HCT116 (cell line): ENCODE measurements at regions not wholly inside any gene's neighbourhood (a gene's known extent, or its start where the extent isn't known, plus 50 kb on each side); places are given as distances from the start of the nearest gene placed in this dataset.

ENCODE experiments used
- ATAC-seq: fragments of 200-7000 bp; cut with Tn5 transposase; 2 replicates; pipeline ENCODE4 v1.9.1; 2020; ENCODE audit warnings: mild to moderate bottlenecking, moderate library complexity
- BruUV-seq: library from RNA; stranded (reverse); fragments of 400-500 nt; replicated peaks from 2 replicates; lab custom pipeline; 2021; lab: Mats Ljungman, UMichigan
- CTCF ChIA-PET: fragments of 300-600 bp; sonication (Branson Sonifier 250); formaldehyde crosslinking; loops from one replicate; lab custom pipeline; 2021; ENCODE audit warnings: antibody characterized with exemption; lab: Charles Lee
- POLR2A ChIA-PET: fragments of 300-600, 350-600 bp; sonication (Branson Sonifier 250); formaldehyde crosslinking; loops from one replicate; lab custom pipeline; 2021; ENCODE audit warnings: antibody characterized with exemption; lab: Charles Lee
- RAD21 ChIA-PET, 2 experiments: fragments of 300-600 bp; sonication (Branson Sonifier 250); formaldehyde crosslinking; loops; one replicate each; lab custom pipeline; 2023; ENCODE audit warnings: low total read pairs in 2 of 2; ENCODE audit not compliant: uncharacterized antibody in 2 of 2, unreplicated experiment in 2 of 2, low non-redundant PET in 1 of 2; lab: Charles Lee
- DNase-seq: peaks from one replicate; pipeline ENCODE4 v3.0.0-alpha.2; 2010; ENCODE audit warnings: low read depth, low spot score
- H2AFZ ChIP-seq: fragments of 200-600 bp; shearing (Covaris generic), sonication (generic); 2 replicates; pipeline ENCODE4 v1.6.1; 2017; ENCODE audit warnings: low read depth, mixed run types, mixed read lengths, antibody characterized with exemption, low read length; ENCODE audit not compliant: poor library complexity, severe bottlenecking
- H3K27ac ChIP-seq: 2 replicates; pipeline ENCODE4 v1.5.1; 2012; ENCODE audit warnings: low read depth, low read length
- H3K27me3 ChIP-seq: fragments of 200-600 bp; sonication (generic); 2 replicates; pipeline ENCODE4 v1.6.1; 2016; ENCODE audit warnings: mixed run types, low read length, mixed read lengths; ENCODE audit not compliant: insufficient read depth
- H3K36me3 ChIP-seq, 2 experiments: fragments of 200-500 bp in 1 of 2; fragments of 200-600 bp in 1 of 2; sonication (Bioruptor generic) in 1 of 2; sonication (generic) in 1 of 2; 2 replicates each; pipeline versions ENCODE4 v1.5.1 to v1.6.1; 2014 to 2016; ENCODE audit warnings: low read length in 2 of 2, inconsistent platforms in 1 of 2, mixed read lengths in 1 of 2, mixed run types in 1 of 2; ENCODE audit not compliant: insufficient read depth in 2 of 2, control insufficient read depth in 1 of 2
- H3K4me1 ChIP-seq, 2 experiments: fragments of 200-600 bp in 1 of 2; sonication (generic) in 1 of 2; 2 replicates each; pipeline versions ENCODE4 v1.5.1 to v1.6.1; 2012 to 2017; ENCODE audit warnings: low read length in 2 of 2, inconsistent platforms in 1 of 2, mild to moderate bottlenecking in 1 of 2, mixed read lengths in 1 of 2, mixed run types in 1 of 2, moderate library complexity in 1 of 2; ENCODE audit not compliant: insufficient read depth in 2 of 2, control insufficient read depth in 1 of 2
- H3K4me2 ChIP-seq: fragments of 200-600 bp; sonication (generic); 2 replicates; pipeline ENCODE4 v1.6.1; 2017; ENCODE audit warnings: mixed run types, low read length, mixed read lengths
- H3K4me3 ChIP-seq, 2 experiments: fragments of 200-600 bp in 1 of 2; sonication (generic) in 1 of 2; replicated peaks in 1 of 2; 2 replicates each; pipeline ENCODE4 v1.5.1; 2011 to 2016; ENCODE audit warnings: low read length in 2 of 2, control low read depth in 1 of 2, low read depth in 1 of 2, mild to moderate bottlenecking in 1 of 2, mixed read lengths in 1 of 2, mixed run types in 1 of 2
- H3K79me2 ChIP-seq: fragments of 200-600 bp; sonication (generic); 2 replicates; pipeline ENCODE4 v1.6.1; 2017; ENCODE audit warnings: mild to moderate bottlenecking, mixed run types, low read length, moderate library complexity, mixed read lengths; ENCODE audit not compliant: insufficient read depth
- H3K9ac ChIP-seq: fragments of 200-600 bp; sonication (generic); 2 replicates; pipeline ENCODE4 v1.6.1; 2016; ENCODE audit warnings: low read length, mixed read lengths
- H3K9me2 ChIP-seq: fragments of 200-600 bp; sonication (generic), shearing (Covaris generic); 2 replicates; pipeline ENCODE4 v1.6.1; 2017; ENCODE audit warnings: mixed run types, mild to moderate bottlenecking, moderate library complexity; ENCODE audit not compliant: insufficient read depth
- H3K9me3 ChIP-seq, 2 experiments: fragments of 200-500 bp in 1 of 2; fragments of 200-600 bp in 1 of 2; sonication (Bioruptor generic) in 1 of 2; sonication (generic) in 1 of 2; 2 replicates each; pipeline ENCODE4 v1.6.1; 2014 to 2017; ENCODE audit warnings: low read length in 2 of 2, mixed read lengths in 2 of 2, inconsistent platforms in 1 of 2, low read depth in 1 of 2, mild to moderate bottlenecking in 1 of 2, mixed run types in 1 of 2, moderate library complexity in 1 of 2; ENCODE audit not compliant: control insufficient read depth in 1 of 2, insufficient read depth in 1 of 2
- H4K20me1 ChIP-seq: fragments of 200-600 bp; sonication (generic), shearing (Covaris generic); 2 replicates; pipeline ENCODE4 v1.6.1; 2017; ENCODE audit warnings: mixed run types, mild to moderate bottlenecking, moderate library complexity; ENCODE audit not compliant: insufficient read depth
- CBX3 ChIP-seq: IDR thresholded peaks from 2 replicates; pipeline ENCODE4 v1.6.1; 2012; ENCODE audit warnings: low read depth
- CEBPB ChIP-seq: IDR thresholded peaks from 2 replicates; pipeline ENCODE4 v1.6.1; 2012; ENCODE audit warnings: low read depth
- EGR1 ChIP-seq: IDR thresholded peaks from 2 replicates; pipeline ENCODE4 v1.6.1; 2012; ENCODE audit warnings: low read depth
- EZH2 ChIP-seq: fragments of 200-600 bp; sonication (generic); IDR thresholded peaks from 2 replicates; pipeline ENCODE4 v1.6.1; 2017; ENCODE audit warnings: antibody characterized with exemption, mixed run types
- EZH2phosphoT487 ChIP-seq: fragments of 200-600 bp; IDR thresholded peaks from 2 replicates; pipeline ENCODE4 v1.6.1; 2018; ENCODE audit warnings: antibody characterized with exemption, borderline replicate concordance
- FOSL1 ChIP-seq: IDR thresholded peaks from 2 replicates; pipeline ENCODE4 v1.6.1; 2012; ENCODE audit warnings: low read depth
- JUND ChIP-seq: IDR thresholded peaks from 2 replicates; pipeline ENCODE4 v1.6.1; 2012
- POLR2A ChIP-seq: IDR thresholded peaks from 2 replicates; pipeline ENCODE4 v1.7.0; 2011; ENCODE audit warnings: borderline replicate concordance; ENCODE audit not compliant: insufficient read depth, insufficient read length; ENCODE audit errors: extremely low read depth
- RAD21 ChIP-seq: IDR thresholded peaks from 2 replicates; pipeline ENCODE4 v1.6.1; 2012; ENCODE audit warnings: low read depth, mild to moderate bottlenecking
- SIN3A ChIP-seq: IDR thresholded peaks from 2 replicates; pipeline ENCODE4 v1.6.1; 2012; ENCODE audit warnings: low read depth
- SP1 ChIP-seq: IDR thresholded peaks from 2 replicates; pipeline ENCODE4 v1.6.1; 2012; ENCODE audit warnings: low read depth
- SRF ChIP-seq: IDR thresholded peaks from 2 replicates; pipeline ENCODE4 v1.6.1; 2012; ENCODE audit warnings: low read depth
- TCF7L2 ChIP-seq: IDR thresholded peaks from 2 replicates; pipeline ENCODE4 v1.7.0; 2011; ENCODE audit warnings: borderline replicate concordance, inconsistent platforms; ENCODE audit not compliant: insufficient read depth, insufficient read length; ENCODE audit errors: extremely low read depth
- YY1 ChIP-seq: IDR thresholded peaks from 2 replicates; pipeline ENCODE4 v1.6.1; 2011; ENCODE audit warnings: low read length, low read depth, moderate library complexity, mild to moderate bottlenecking; ENCODE audit not compliant: insufficient replicate concordance; ENCODE audit errors: extremely low read depth
- ZFX ChIP-seq: fragments of 450-650 bp; IDR thresholded peaks from 2 replicates; pipeline ENCODE4 v1.6.1; 2017
- intact Hi-C: fragments of 100-400 bp; cut with micrococcal nuclease; formaldehyde crosslinking; loops from 2 replicates; pipeline ENCODE4 v1.10.0; 2022
- TF ChIP-seq, protein P1 (sequence below): IDR thresholded peaks from 2 replicates; pipeline ENCODE4 v1.6.1; 2012; ENCODE audit warnings: low read depth
- TF ChIP-seq, protein P2 (sequence below): IDR thresholded peaks from 2 replicates; pipeline ENCODE4 v1.6.1; 2012
- TF ChIP-seq, protein P3 (sequence below), 3 experiments: fragments of 200-600 bp in 1 of 3; sonication (generic) in 1 of 3; IDR thresholded peaks in 2 of 3; conservative IDR thresholded peaks in 1 of 3; 2 replicates each; pipeline ENCODE4 v1.5.1; 2012 to 2017; ENCODE audit warnings: low read depth in 2 of 3, low read length in 2 of 3, antibody characterized with exemption in 1 of 3, borderline replicate concordance in 1 of 3, control low read depth in 1 of 3, mild to moderate bottlenecking in 1 of 3, mixed read lengths in 1 of 3, mixed run types in 1 of 3, moderate library complexity in 1 of 3; ENCODE audit not compliant: insufficient read depth in 1 of 3

DNA sequence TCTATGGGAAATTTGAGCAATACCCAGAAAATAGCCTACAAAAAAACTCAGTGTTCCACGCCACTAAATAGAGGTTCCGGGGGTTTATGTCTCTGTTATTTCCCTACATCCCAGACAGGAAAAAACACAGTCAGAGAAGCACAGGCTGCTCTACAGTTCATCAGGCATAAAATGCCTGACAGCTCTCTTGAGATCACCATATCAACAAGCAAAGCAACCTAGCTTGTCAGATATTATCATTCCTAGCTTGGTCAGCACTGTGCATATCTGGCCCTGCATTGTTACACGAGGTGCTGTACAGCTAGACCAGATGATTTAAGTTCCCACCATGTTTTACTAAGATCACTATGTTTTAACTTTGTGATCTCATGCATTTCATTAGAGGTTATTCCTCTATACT, 172.6 kb downstream of the PTPRC start:
- no peak overlapping the region for H3K9ac ChIP-seq
- no peaks in the 10 kb centered on the region for H3K9me2 ChIP-seq
- H3K4me3 ChIP-seq: no peak overlapping the region
- RAD21 ChIA-PET: no interaction called here
- H3K9me3 ChIP-seq: peaks cover 0 to 9% of the 10 kb centered on the region in 2 experiments; a peak in 1 of 4 replicates
- ATAC-seq: no peak
- no TSS peak for BruUV-seq
- DNase-seq: no peak
- no peaks in the 10 kb centered on the region for H3K4me1 ChIP-seq
- no peaks in the 10 kb centered on the region for H3K27me3 ChIP-seq
- H4K20me1 ChIP-seq: no peaks in the 10 kb centered on the region
- CTCF ChIA-PET: no interaction called here
- intact Hi-C loops: no loop called here
- POLR2A ChIA-PET: no interaction called here
- H3K27ac ChIP-seq: no peak overlapping the region
- TF ChIP-seq SP1 (no peak), YY1 (no peak), EZH2phosphoT487 (no peak), FOSL1 (no peak)
- H3K4me2 ChIP-seq: no peak overlapping the region
- H3K36me3 ChIP-seq: no peaks in the 10 kb centered on the region
- no peak overlapping the region for H2AFZ ChIP-seq
- no peaks in the 10 kb centered on the region for H3K79me2 ChIP-seq

DNA sequence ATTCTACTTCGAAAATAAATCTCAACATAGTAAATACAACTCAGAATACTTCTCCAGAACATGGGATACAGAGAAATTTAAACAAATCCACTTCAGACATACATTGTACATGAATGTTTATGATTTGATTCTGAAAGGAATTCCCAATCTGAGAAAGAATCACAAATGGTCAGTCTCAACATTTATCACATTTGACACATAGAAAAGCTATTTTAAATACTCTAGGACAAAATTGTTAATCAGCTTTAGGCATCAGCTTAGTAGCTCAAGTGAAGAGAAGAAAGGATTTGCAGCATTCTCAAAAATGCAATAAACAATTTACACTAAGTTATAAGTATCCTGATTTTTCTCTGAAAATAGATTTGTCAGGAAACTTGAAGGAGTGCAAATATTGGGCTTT, 184.8 kb downstream of the PTPRC start:
- BruUV-seq: no TSS peak
- no peaks in the 10 kb centered on the region for H3K4me1 ChIP-seq
- ChIA-PET POLR2A (no interaction called here), CTCF (no interaction called here), RAD21 (no interaction called here)
- no peaks in the 10 kb centered on the region; the same call in 1 of the 2 replicates for H3K9me2 ChIP-seq
- no peaks in the 10 kb centered on the region for H3K27me3 ChIP-seq
- H3K9me3 ChIP-seq: no peaks in the 10 kb centered on the region
- H2AFZ ChIP-seq: no peak overlapping the region
- no peak overlapping the region for H3K27ac ChIP-seq
- ATAC-seq: no peak
- H3K36me3 ChIP-seq: no peaks in the 10 kb centered on the region
- no peaks in the 10 kb centered on the region for H3K79me2 ChIP-seq
- H3K4me3 ChIP-seq: no peak overlapping the region
- no peak overlapping the region for H3K4me2 ChIP-seq
- no peaks in the 10 kb centered on the region for H4K20me1 ChIP-seq
- intact Hi-C loops: no loop called here
- no peak overlapping the region for H3K9ac ChIP-seq
- DNase-seq: no peak
- TF ChIP-seq SP1 (no peak), POLR2A (no peak), SRF (no peak), RAD21 (no peak), EGR1 (no peak), TCF7L2 (no peak), SIN3A (no peak), EZH2phosphoT487 (no peak), EZH2 (no peak), CEBPB (no peak), JUND (no peak), YY1 (no peak), ZFX (no peak), CBX3 (no peak)
- TF ChIP-seq, protein P1, sequence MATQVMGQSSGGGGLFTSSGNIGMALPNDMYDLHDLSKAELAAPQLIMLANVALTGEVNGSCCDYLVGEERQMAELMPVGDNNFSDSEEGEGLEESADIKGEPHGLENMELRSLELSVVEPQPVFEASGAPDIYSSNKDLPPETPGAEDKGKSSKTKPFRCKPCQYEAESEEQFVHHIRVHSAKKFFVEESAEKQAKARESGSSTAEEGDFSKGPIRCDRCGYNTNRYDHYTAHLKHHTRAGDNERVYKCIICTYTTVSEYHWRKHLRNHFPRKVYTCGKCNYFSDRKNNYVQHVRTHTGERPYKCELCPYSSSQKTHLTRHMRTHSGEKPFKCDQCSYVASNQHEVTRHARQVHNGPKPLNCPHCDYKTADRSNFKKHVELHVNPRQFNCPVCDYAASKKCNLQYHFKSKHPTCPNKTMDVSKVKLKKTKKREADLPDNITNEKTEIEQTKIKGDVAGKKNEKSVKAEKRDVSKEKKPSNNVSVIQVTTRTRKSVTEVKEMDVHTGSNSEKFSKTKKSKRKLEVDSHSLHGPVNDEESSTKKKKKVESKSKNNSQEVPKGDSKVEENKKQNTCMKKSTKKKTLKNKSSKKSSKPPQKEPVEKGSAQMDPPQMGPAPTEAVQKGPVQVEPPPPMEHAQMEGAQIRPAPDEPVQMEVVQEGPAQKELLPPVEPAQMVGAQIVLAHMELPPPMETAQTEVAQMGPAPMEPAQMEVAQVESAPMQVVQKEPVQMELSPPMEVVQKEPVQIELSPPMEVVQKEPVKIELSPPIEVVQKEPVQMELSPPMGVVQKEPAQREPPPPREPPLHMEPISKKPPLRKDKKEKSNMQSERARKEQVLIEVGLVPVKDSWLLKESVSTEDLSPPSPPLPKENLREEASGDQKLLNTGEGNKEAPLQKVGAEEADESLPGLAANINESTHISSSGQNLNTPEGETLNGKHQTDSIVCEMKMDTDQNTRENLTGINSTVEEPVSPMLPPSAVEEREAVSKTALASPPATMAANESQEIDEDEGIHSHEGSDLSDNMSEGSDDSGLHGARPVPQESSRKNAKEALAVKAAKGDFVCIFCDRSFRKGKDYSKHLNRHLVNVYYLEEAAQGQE: no peak
- TF ChIP-seq, protein P2, sequence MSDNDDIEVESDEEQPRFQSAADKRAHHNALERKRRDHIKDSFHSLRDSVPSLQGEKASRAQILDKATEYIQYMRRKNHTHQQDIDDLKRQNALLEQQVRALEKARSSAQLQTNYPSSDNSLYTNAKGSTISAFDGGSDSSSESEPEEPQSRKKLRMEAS: no peak
- TF ChIP-seq, protein P3, sequence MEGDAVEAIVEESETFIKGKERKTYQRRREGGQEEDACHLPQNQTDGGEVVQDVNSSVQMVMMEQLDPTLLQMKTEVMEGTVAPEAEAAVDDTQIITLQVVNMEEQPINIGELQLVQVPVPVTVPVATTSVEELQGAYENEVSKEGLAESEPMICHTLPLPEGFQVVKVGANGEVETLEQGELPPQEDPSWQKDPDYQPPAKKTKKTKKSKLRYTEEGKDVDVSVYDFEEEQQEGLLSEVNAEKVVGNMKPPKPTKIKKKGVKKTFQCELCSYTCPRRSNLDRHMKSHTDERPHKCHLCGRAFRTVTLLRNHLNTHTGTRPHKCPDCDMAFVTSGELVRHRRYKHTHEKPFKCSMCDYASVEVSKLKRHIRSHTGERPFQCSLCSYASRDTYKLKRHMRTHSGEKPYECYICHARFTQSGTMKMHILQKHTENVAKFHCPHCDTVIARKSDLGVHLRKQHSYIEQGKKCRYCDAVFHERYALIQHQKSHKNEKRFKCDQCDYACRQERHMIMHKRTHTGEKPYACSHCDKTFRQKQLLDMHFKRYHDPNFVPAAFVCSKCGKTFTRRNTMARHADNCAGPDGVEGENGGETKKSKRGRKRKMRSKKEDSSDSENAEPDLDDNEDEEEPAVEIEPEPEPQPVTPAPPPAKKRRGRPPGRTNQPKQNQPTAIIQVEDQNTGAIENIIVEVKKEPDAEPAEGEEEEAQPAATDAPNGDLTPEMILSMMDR (IDR thresholded peaks at IDR 0.05 in 2 of 3, conservative IDR thresholded peaks at IDR 0.05 in 1 of 3; ENCODE audit: borderline replicate concordance in 1 of 3, insufficient read depth in 1 of 3, low read depth in 2 of 3, low read length in 2 of 3): no peak
